GM12878 (cell line): ENCODE measurements at regions not wholly inside any gene's neighbourhood (a gene's known extent, or its start where the extent isn't known, plus 50 kb on each side); places are given as distances from the start of the nearest gene placed in this dataset.

Experiments
- CBX5 ChIP-seq: sonication (generic); IDR thresholded peaks from 2 replicates; pipeline ENCODE4 v1.6.1; 2016; ENCODE audit warnings: low read depth, moderate library complexity, mild to moderate bottlenecking, inconsistent platforms
- ESRRA ChIP-seq: IDR thresholded peaks from 2 replicates; pipeline ENCODE4 v1.6.1; 2012; ENCODE audit warnings: mild to moderate bottlenecking, low read length, improper control_type of control experiment
- JUNB ChIP-seq: IDR thresholded peaks from 2 replicates; pipeline ENCODE4 v1.6.1; 2016; ENCODE audit warnings: antibody characterized with exemption, mild to moderate bottlenecking

- TF ChIP-seq JUNB (no peak), CBX5 (no peak), ESRRA (no peak)
Measured at GRCh38 chr7:155863721-155864151, 51.5 kb upstream of the SHH start.
